Spleen (tissue), 11 donors: ENCODE measurements at regions not wholly inside any gene's neighbourhood (a gene's known extent, or its start where the extent isn't known, plus 50 kb on each side); places are given as distances from the start of the nearest gene placed in this dataset.

Experiments used
- DNase-seq: peaks from one replicate; pipeline ENCODE4 v3.0.0-alpha.2; 2020
- H3K27ac ChIP-seq, 8 donors: fragments of 200-600 bp; sonication (generic) in 7 of 8; 1 replicate in 4 of 8; 2 replicates in 4 of 8; pipeline versions ENCODE4 v1.5.0 to v1.8.0; 2016 to 2021; ENCODE audit warnings: inconsistent platforms in 4 of 8, mild to moderate bottlenecking in 4 of 8, moderate library complexity in 1 of 8
- H3K27me3 ChIP-seq, 7 donors: fragments of 200-600 bp; sonication (generic) in 6 of 7; replicated peaks in 1 of 7; 1 replicate in 4 of 7; 2 replicates in 3 of 7; pipeline versions ENCODE4 v1.5.0 to v1.8.0; 2016 to 2021; ENCODE audit warnings: inconsistent platforms in 3 of 7, mild to moderate bottlenecking in 1 of 7
- H3K36me3 ChIP-seq, 6 donors: fragments of 200-600 bp; sonication (generic) in 5 of 6; 1 replicate in 4 of 6; 2 replicates in 2 of 6; pipeline versions ENCODE4 v1.5.0 to v1.8.0; 2016 to 2021; ENCODE audit warnings: inconsistent platforms in 2 of 6
- H3K4me1 ChIP-seq, 6 donors: fragments of 200-600 bp; sonication (generic) in 5 of 6; 1 replicate in 3 of 6; 2 replicates in 3 of 6; pipeline versions ENCODE4 v1.5.0 to v1.8.0; 2016 to 2021; ENCODE audit warnings: inconsistent platforms in 3 of 6
- H3K4me3 ChIP-seq, 8 donors: fragments of 200-600 bp; sonication (generic) in 7 of 8; 1 replicate in 4 of 8; 2 replicates in 4 of 8; pipeline versions ENCODE4 v1.5.0 to v1.8.0; 2016 to 2021; ENCODE audit warnings: inconsistent platforms in 4 of 8, mild to moderate bottlenecking in 4 of 8, moderate library complexity in 2 of 8
- H3K9me3 ChIP-seq, 8 donors: fragments of 200-600 bp; sonication (generic) in 7 of 8; 1 replicate in 4 of 8; 2 replicates in 4 of 8; pipeline versions ENCODE4 v1.5.0 to v1.8.0; 2016 to 2021; ENCODE audit warnings: inconsistent platforms in 4 of 8
- CTCF ChIP-seq, 11 experiments: fragments of 200-600 bp in 7 of 11; fragments of 450-650 bp in 4 of 11; sonication (generic) in 4 of 11; IDR thresholded peaks in 8 of 11; conservative IDR thresholded peaks in 3 of 11; 1 replicate in 7 of 11; 2 replicates in 4 of 11; pipeline versions ENCODE4 v1.4.0 to v1.8.0; 2016 to 2021; ENCODE audit warnings: antibody characterized with exemption in 11 of 11, inconsistent platforms in 4 of 11, mild to moderate bottlenecking in 1 of 11
- POLR2A ChIP-seq, 3 donors: fragments of 450-650 bp; IDR thresholded peaks; one replicate each; pipeline ENCODE4 v1.5.1; 2017; ENCODE audit warnings: antibody characterized with exemption in 3 of 3, mild to moderate bottlenecking in 1 of 3
- POLR2AphosphoS5 ChIP-seq, 3 donors: sonication (generic); formaldehyde crosslinking; IDR thresholded peaks; one replicate each; pipeline ENCODE4 v1.5.1; 2017; ENCODE audit warnings: antibody characterized with exemption in 3 of 3
- WGBS, 5 donors: extraction: QIAGEN DNeasy Blood & Tissue Kit in 3 of 5; methylation state at CpG; one replicate each; pipeline versions ENCODE4 v1.1.5 to v1.1.7; 2013 to 2018; 5-methylcytosine and 5-hydroxymethylcytosine counted together
- intact Hi-C: fragments of 100-400 bp; cut with DNase I; formaldehyde crosslinking; loops from one replicate; pipeline ENCODE4 v1.15.0; 2023; ENCODE audit warnings: low total_unique reads
- donor health status: healthy with polysubstance abuse.
- donor health status: DM: no; HTN: no; CAD: no; lungs with moderate emphysema.
- donor health status: DM: no; HTN: no; CAD: no.
- donor health status: Bipolar disorder and iron deficiency.
- donor health status: healthy.
- donor health status: DM: no; HTN: no; CAD: no.
- donor health status: DM: yes; HTN: yes; CAD: no.

DNA sequence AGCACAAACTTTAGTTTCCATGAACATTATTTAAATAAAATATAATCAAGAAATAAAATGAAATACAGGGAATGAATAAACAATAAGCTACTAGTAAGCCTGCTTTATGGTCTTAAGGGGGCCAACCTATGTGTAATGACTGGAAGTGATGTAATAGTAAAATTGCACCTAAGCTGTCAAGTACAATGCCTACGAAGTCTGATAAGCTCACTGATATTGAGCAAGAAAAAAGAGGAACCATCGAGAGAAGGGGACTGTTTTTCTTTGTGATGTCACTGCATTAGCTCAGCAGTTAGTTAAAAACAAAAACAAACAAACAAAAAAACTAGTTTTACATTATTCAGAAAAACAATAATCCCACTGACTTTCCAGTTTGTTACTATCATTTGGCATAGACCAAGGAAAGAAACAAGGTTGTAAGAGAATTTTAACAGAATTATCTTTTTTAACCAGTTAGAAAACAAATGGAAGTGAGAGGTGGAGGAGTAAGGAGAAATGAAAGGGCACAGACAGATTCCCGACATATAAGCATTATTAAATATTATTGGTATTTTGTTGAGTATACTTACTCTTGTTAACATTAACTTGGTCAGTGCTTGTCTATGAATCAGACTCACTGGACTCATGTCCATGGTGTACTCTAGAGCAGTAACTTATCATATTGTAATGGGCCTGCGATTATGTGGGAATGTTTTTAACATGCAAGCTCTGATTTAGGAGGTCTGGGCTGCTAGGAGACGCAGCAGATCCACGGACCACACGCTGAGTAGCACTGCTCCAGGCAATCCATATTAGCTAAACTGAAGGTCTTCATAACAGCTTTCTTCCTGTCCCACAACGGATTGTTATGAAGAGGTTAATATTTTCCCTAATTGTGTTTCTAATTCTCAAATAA is 99.6 kb upstream of the HMGCLL1 start:
- Histone ChIP-seq H3K27ac (no peak overlapping the region), H3K4me1 (no peaks in the 10 kb centered on the region), H3K36me3 (no peaks in the 10 kb centered on the region), H3K4me3 (no peak overlapping the region), H3K9me3 (peaks cover 0 to 6% (median 0%) of the 10 kb centered on the region in 8 donors), H3K27me3 (no peaks in the 10 kb centered on the region)
- TF ChIP-seq POLR2A (IDR thresholded peaks at IDR 0.05) (no peak), POLR2AphosphoS5 (IDR thresholded peaks at IDR 0.05) (no peak), CTCF (IDR thresholded peaks at IDR 0.05 in 8 of 11, conservative IDR thresholded peaks at IDR 0.05 in 3 of 11) (no peak)
- 57 to 62% (median 60%) methylated on average over 8 of the region's 8 CpGs for WGBS, 5 donors
- DNase-seq: no peak
- intact Hi-C loops: no loop called here

GRCh38 chr6:55676736-55677135 is 97.7 kb upstream of the HMGCLL1 start:
- 88 to 96% (median 94%) methylated on average over 5 of the region's 5 CpGs for WGBS, 5 donors
- Histone ChIP-seq H3K4me1 (no peaks in the 10 kb centered on the region), H3K27me3 (no peaks in the 10 kb centered on the region), H3K36me3 (no peaks in the 10 kb centered on the region), H3K27ac (no peak overlapping the region), H3K9me3 (no peaks in the 10 kb centered on the region), H3K4me3 (no peak overlapping the region)
- intact Hi-C loops: no loop called here
- TF ChIP-seq CTCF (IDR thresholded peaks at IDR 0.05 in 8 of 11, conservative IDR thresholded peaks at IDR 0.05 in 3 of 11) (no peak), POLR2AphosphoS5 (IDR thresholded peaks at IDR 0.05) (no peak), POLR2A (IDR thresholded peaks at IDR 0.05) (no peak)
- DNase-seq: no peak

DNA sequence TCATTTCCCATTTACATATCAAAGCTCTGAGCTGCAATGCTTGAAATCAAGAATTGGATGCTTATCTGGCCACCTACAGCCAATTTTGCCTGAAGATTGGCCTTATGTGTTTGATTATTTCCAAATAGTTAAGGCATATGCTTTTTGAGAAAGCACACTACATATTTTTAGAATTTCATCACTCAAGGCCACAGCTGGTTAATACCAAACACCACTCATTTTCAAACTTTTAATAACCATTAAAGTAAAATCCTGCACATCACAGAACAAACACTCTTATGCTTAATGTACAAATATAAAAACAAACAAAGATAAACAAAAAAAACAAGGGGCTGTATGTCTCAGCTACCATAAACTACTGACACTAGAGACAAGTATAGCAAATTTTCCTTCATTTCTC is 96.9 kb upstream of the HMGCLL1 start:
- TF ChIP-seq POLR2A (IDR thresholded peaks at IDR 0.05) (no peak), CTCF (IDR thresholded peaks at IDR 0.05 in 8 of 11, conservative IDR thresholded peaks at IDR 0.05 in 3 of 11) (no peak), POLR2AphosphoS5 (IDR thresholded peaks at IDR 0.05) (no peak)
- Histone ChIP-seq H3K4me3 (no peak overlapping the region), H3K4me1 (no peaks in the 10 kb centered on the region), H3K27ac (no peak overlapping the region), H3K9me3 (no peaks in the 10 kb centered on the region), H3K27me3 (no peaks in the 10 kb centered on the region), H3K36me3 (no peaks in the 10 kb centered on the region)
- intact Hi-C loops: no loop called here
- DNase-seq: no peak

DNA sequence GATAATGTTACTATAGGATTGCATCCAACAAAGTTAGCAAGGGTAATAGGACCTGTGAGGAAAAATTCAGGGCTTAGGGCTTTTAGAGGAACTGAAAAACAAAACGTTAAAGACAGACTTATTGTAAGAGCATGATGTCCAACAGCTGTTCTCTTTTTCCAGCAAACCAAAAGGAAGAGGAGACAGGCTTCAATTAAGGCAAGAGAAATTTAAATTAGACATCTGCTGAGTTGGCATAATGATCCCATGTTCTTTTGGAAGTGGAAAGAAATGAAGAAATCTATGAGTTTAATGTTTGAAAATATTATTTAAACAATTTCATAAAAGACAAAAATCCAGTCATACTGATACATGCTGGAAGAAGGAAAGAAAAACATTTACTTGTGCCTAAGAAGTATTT is 95.7 kb upstream of the HMGCLL1 start:
- Histone ChIP-seq H3K4me1 (no peaks in the 10 kb centered on the region), H3K27me3 (no peaks in the 10 kb centered on the region), H3K9me3 (no peaks in the 10 kb centered on the region), H3K27ac (no peak overlapping the region), H3K4me3 (no peak overlapping the region), H3K36me3 (no peaks in the 10 kb centered on the region)
- TF ChIP-seq POLR2AphosphoS5 (IDR thresholded peaks at IDR 0.05) (no peak), CTCF (IDR thresholded peaks at IDR 0.05 in 8 of 11, conservative IDR thresholded peaks at IDR 0.05 in 3 of 11) (no peak)
- intact Hi-C loops: no loop called here
- 11 to 29% (median 15%) methylated on average over 1 of the region's 1 CpG for WGBS, 5 donors
- DNase-seq: no peak
